ENCODE measurements at regions not wholly inside any gene's neighbourhood (a gene's known extent, or its start where the extent isn't known, plus 50 kb on each side); places are given as distances from the start of the nearest gene placed in this dataset.

GRCh38 chr5:117457656-117458055 is 883.0 kb upstream of the SEMA6A start:
- H4K20me1 ChIP-seq (replicated peaks; ENCODE audit: control insufficient read depth, extremely low read depth, insufficient read depth, low read length), result no peaks in the 10 kb centered on the region
- TF ChIP-seq JUN (IDR thresholded peaks at IDR 0.05; ENCODE audit: borderline replicate concordance, insufficient read depth, insufficient read length, low read depth), result no peak
- TF ChIP-seq POLR2AphosphoS5 (IDR thresholded peaks at IDR 0.05; ENCODE audit: insufficient read depth, low read depth, low read length), result no peak
- no peak for TF ChIP-seq MAX (IDR thresholded peaks at IDR 0.05; ENCODE audit: insufficient read depth, insufficient read length)
- no peak for TF ChIP-seq POLR2A (IDR thresholded peaks at IDR 0.05; ENCODE audit: low read depth, low read length)
- no peak for TF ChIP-seq GATA2 (IDR thresholded peaks at IDR 0.05; ENCODE audit: insufficient read depth, insufficient read length, low read depth, low read length)
- no peak for TF ChIP-seq FOS (IDR thresholded peaks at IDR 0.05; ENCODE audit: borderline replicate concordance, insufficient read depth, low read length)
- no peak for TF ChIP-seq MYC (IDR thresholded peaks at IDR 0.05; ENCODE audit: low read depth, low read length)
- no peak for TF ChIP-seq EZH2 (IDR thresholded peaks at IDR 0.05; ENCODE audit: borderline replicate concordance, low read depth, low read length, severe bottlenecking)
- TF ChIP-seq CTCF (IDR thresholded peaks at IDR 0.05; ENCODE audit: extremely low read depth in 1 of 2, insufficient read depth in 1 of 2, low read depth in 1 of 2, low read length in 2 of 2), result no peak
- dilution Hi-C loops (cut with MboI; ENCODE audit: extremely low pct_ligation_motif_present, low sequenced_read_pairs) (no loop called here), intact Hi-C loops (cut with micrococcal nuclease) (loop anchor here (10.0 kb wide), 1 partner anchor 883 kb away; the partner anchor contains the start of gene SEMA6A)
- no peaks in the 10 kb centered on the region for H3K9me1 ChIP-seq (replicated peaks; ENCODE audit: control insufficient read depth, extremely low read depth, insufficient read depth, low read length)
- BruUV-seq (replicated peaks), result no TSS peak
- H2AFZ ChIP-seq (ENCODE audit: low read depth, low read length), result no peak overlapping the region
- H3K36me3 ChIP-seq (ENCODE audit: control insufficient read depth in 2 of 2, extremely low read depth in 1 of 2, insufficient read depth in 2 of 2, low read length in 2 of 2), result no peaks in the 10 kb centered on the region
- H3K9me3 ChIP-seq (replicated peaks; ENCODE audit: control insufficient read depth, insufficient read depth, low read length), result no peaks in the 10 kb centered on the region
- H3K4me2 ChIP-seq (ENCODE audit: insufficient read depth, low read length), result no peak overlapping the region
- no peak overlapping the region for H3K27ac ChIP-seq (ENCODE audit: insufficient read depth, low read depth, low read length)
- no peak overlapping the region for H3K4me3 ChIP-seq (replicated peaks in 1 of 3; ENCODE audit: insufficient read depth in 1 of 3, low read depth in 1 of 3, low read length in 3 of 3)
- no peaks in the 10 kb centered on the region for H3K79me2 ChIP-seq (ENCODE audit: control insufficient read depth, insufficient read depth, low read length)
- POLR2A ChIA-PET, result no interaction called here
- CTCF ChIA-PET, result no interaction called here
- no peak overlapping the region for H3K9ac ChIP-seq (replicated peaks; ENCODE audit: extremely low read depth, insufficient read depth, low read length)
- H3K4me1 ChIP-seq (ENCODE audit: control insufficient read depth, extremely low read depth, insufficient read depth, low read length), result no peaks in the 10 kb centered on the region
- FAIRE-seq (no peak), DNase-seq (ENCODE audit: low read depth, low spot score) (no peak)
- H3K27me3 ChIP-seq (ENCODE audit: control insufficient read depth in 2 of 2, insufficient read depth in 2 of 2, low read length in 2 of 2), result no peaks in the 10 kb centered on the region
